ENCODE measurements at regions not wholly inside any gene's neighbourhood (a gene's known extent, or its start where the extent isn't known, plus 50 kb on each side); places are given as distances from the start of the nearest gene placed in this dataset.
A peak's percentile ranks its signal among the peaks of the same experiment; 100 is the strongest.

DNA sequence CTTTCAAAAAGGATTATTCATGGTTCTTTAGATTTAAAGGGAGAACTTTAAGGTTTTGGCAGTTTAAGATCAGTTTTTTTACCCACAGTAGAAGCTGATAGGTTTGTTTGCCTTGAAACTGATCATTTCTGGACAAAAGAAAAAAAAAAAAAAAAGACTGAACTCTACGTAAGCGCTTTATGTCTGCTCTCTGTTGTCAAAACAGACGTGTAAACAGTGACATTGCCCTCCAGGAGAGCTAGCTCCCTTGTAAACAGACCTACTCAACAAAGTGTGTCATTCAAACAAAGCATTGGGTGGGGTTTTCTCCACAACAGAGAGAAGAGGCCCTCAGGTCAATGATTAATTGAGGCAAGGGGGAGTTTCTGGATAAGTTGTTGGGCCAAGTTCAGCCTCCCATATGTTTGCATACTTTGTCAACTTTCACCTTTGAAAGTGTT, 568.1 kb upstream of the LRRN3 start (continued):
- TF ChIP-seq SOX5 (CRISPR knock-in tag; IDR thresholded peaks at IDR 0.05; ENCODE audit: borderline replicate concordance), result peak; percentile 99
- TF ChIP-seq, protein P1, sequence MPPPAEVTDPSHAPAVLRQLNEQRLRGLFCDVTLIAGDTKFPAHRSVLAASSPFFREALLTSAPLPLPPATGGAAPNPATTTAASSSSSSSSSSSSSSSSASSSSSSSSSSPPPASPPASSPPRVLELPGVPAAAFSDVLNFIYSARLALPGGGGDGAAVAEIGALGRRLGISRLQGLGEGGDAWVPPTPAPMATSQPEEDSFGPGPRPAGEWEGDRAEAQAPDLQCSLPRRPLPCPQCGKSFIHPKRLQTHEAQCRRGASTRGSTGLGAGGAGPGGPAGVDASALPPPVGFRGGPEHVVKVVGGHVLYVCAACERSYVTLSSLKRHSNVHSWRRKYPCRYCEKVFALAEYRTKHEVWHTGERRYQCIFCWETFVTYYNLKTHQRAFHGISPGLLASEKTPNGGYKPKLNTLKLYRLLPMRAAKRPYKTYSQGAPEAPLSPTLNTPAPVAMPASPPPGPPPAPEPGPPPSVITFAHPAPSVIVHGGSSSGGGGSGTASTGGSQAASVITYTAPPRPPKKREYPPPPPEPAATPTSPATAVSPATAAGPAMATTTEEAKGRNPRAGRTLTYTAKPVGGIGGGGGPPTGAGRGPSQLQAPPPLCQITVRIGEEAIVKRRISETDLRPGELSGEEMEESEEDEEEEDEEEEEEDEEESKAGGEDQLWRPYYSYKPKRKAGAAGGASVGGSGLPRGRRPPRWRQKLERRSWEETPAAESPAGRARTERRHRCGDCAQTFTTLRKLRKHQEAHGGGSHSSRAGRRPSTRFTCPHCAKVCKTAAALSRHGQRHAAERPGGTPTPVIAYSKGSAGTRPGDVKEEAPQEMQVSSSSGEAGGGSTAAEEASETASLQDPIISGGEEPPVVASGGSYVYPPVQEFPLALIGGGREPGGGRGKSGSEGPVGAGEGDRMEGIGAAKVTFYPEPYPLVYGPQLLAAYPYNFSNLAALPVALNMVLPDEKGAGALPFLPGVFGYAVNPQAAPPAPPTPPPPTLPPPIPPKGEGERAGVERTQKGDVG (CRISPR knock-in tag; IDR thresholded peaks at IDR 0.05; ENCODE audit: borderline replicate concordance), result no peak
- no peak for TF ChIP-seq RFXAP (CRISPR knock-in tag; IDR thresholded peaks at IDR 0.05; ENCODE audit: borderline replicate concordance)
- TF ChIP-seq, protein P2, sequence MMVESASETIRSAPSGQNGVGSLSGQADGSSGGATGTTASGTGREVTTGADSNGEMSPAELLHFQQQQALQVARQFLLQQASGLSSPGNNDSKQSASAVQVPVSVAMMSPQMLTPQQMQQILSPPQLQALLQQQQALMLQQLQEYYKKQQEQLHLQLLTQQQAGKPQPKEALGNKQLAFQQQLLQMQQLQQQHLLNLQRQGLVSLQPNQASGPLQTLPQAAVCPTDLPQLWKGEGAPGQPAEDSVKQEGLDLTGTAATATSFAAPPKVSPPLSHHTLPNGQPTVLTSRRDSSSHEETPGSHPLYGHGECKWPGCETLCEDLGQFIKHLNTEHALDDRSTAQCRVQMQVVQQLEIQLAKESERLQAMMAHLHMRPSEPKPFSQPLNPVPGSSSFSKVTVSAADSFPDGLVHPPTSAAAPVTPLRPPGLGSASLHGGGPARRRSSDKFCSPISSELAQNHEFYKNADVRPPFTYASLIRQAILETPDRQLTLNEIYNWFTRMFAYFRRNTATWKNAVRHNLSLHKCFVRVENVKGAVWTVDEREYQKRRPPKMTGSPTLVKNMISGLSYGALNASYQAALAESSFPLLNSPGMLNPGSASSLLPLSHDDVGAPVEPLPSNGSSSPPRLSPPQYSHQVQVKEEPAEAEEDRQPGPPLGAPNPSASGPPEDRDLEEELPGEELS (CRISPR knock-in tag; IDR thresholded peaks at IDR 0.05), result peak; percentile 100

DNA sequence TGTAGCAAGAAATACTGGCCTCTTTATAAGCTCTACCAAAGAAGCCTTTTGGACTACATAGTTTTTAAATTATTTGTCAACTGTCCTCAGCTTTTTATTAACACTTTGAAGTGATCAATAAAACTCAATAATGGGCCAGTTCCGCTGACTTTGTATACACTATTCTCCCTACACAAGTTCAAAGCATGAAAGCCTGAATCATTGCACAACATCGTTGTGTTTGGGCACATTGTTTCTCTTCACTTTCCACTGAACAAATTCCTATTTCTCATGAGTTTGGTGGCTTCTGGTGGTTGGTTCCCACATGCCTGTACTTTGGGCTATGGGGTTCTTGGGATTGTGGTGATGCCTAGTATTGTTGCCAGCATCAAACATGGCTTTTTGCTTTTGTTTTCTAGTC, 561.8 kb upstream of the LRRN3 start:
- no peaks in the 10 kb centered on the region for H3K27me3 ChIP-seq (ENCODE audit: control insufficient read depth in 1 of 2, insufficient read depth in 2 of 2, low read length in 2 of 2)
- H3K79me2 ChIP-seq (ENCODE audit: insufficient read depth, low read length), result no peaks in the 10 kb centered on the region
- no peak overlapping the region for H3K9ac ChIP-seq (ENCODE audit: insufficient read depth, low read depth, low read length)
- no peak for FAIRE-seq
- intact Hi-C loops (cut with micrococcal nuclease; ENCODE audit: unreplicated experiment), result loop anchor here (10.0 kb wide), 1 partner anchor 496 kb away; no protein-coding TSS in a partner anchor
- ChIA-PET CTCF (ENCODE audit: low intra/inter-chr PET ratio, low total read pairs) (no interaction called here), POLR2A (no interaction called here)
- H3K9me3 ChIP-seq (ENCODE audit: low read length), result no peaks in the 10 kb centered on the region
- no peaks in the 10 kb centered on the region for H3K36me3 ChIP-seq (replicated peaks in 1 of 2; ENCODE audit: control insufficient read depth in 1 of 2, insufficient read depth in 2 of 2, low read length in 2 of 2)
- H2AFZ ChIP-seq (ENCODE audit: low read length), result no peak overlapping the region
- peak; percentile 42 for DNase-seq (ENCODE audit: low spot score)
- H3K4me2 ChIP-seq (ENCODE audit: low read depth, low read length), result peak overlapping the region; percentile 40
- 2% methylated on average over 2 of the region's 2 CpGs for WGBS (ENCODE audit: low lambda C conversion rate)
- H3K4me1 ChIP-seq (ENCODE audit: insufficient read depth, low read length), result peaks cover 23% of the 10 kb centered on the region
- no peaks in the 10 kb centered on the region for H4K20me1 ChIP-seq (ENCODE audit: insufficient read depth, low read length)
- H3K4me3 ChIP-seq (replicated peaks in 1 of 3; ENCODE audit: insufficient read depth in 1 of 3, low read depth in 2 of 3, low read length in 3 of 3), result no peak overlapping the region
- peak; percentile 61 for ATAC-seq
- no TSS peak for BruUV-seq (replicated peaks)
- in situ Hi-C loops (cut with HindIII; ENCODE audit: extremely low pct_ligation_motif_present, low pct_unique_long_range_greater_than_20kb), result no loop called here
- peak overlapping the region; percentile 31 for H3K27ac ChIP-seq (ENCODE audit: extremely low read length, insufficient read depth, low read length)
- TF ChIP-seq GATAD2A (CRISPR knock-in tag; IDR thresholded peaks at IDR 0.05) (peak; percentile 52; the same call in 1 of the 2 replicates), SOX6 (IDR thresholded peaks at IDR 0.05) (no peak), SOX6 (CRISPR knock-in tag; IDR thresholded peaks at IDR 0.05) (peak; percentile 87), ZNF589 (CRISPR knock-in tag; conservative IDR thresholded peaks at IDR 0.05) (no peak), ZNF577 (CRISPR knock-in tag; IDR thresholded peaks at IDR 0.05; ENCODE audit: borderline replicate concordance, low read depth) (no peak), ZNF263 (CRISPR knock-in tag; IDR thresholded peaks at IDR 0.05) (no peak)
- TF ChIP-seq, protein P3, sequence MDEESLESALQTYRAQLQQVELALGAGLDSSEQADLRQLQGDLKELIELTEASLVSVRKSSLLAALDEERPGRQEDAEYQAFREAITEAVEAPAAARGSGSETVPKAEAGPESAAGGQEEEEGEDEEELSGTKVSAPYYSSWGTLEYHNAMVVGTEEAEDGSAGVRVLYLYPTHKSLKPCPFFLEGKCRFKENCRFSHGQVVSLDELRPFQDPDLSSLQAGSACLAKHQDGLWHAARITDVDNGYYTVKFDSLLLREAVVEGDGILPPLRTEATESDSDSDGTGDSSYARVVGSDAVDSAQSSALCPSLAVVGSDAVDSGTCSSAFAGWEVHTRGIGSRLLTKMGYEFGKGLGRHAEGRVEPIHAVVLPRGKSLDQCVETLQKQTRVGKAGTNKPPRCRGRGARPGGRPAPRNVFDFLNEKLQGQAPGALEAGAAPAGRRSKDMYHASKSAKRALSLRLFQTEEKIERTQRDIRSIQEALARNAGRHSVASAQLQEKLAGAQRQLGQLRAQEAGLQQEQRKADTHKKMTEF (CRISPR knock-in tag; IDR thresholded peaks at IDR 0.05), result 0 out of 2 replicates have a peak, but pooled peaks have one; percentile 17
